DOHH2 (cell line): ENCODE measurements at regions not wholly inside any gene's neighbourhood (a gene's known extent, or its start where the extent isn't known, plus 50 kb on each side); places are given as distances from the start of the nearest gene placed in this dataset.

ENCODE experiments used
- EZH2phosphoT487 ChIP-seq: fragments of 200-600 bp; sonication (generic); IDR thresholded peaks from 2 replicates; pipeline ENCODE4 v1.6.1; 2017; ENCODE audit warnings: borderline replicate concordance, mild to moderate bottlenecking, antibody characterized with exemption, low read length, moderate library complexity, mixed read lengths
- TF ChIP-seq, protein P1 (sequence below): fragments of 200-600 bp; sonication (generic); IDR thresholded peaks from one replicate; pipeline ENCODE4 v1.5.1; 2014; ENCODE audit warnings: antibody characterized with exemption, mild to moderate bottlenecking, low read depth, low read length; ENCODE audit not compliant: poor library complexity, severe bottlenecking

DNA sequence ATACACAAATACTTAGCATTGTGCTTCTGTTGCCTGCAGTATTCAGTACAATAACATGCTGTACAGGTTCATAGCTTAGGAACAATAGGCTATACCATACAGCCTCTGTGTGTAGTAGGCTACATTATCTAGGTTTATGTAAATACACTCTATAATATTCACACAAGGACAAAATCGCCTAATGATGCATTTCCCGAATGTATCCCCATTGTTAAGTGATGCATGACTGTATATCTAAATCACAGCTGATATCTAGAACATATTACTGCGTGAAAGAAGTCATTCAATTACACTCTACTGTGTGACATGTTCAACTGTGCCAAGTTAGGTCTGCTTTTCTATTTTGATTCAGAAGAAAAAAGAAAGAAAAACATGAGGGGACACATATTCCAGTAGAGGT, 633.5 kb downstream of the RFPL4B start:
- TF ChIP-seq, protein P1, sequence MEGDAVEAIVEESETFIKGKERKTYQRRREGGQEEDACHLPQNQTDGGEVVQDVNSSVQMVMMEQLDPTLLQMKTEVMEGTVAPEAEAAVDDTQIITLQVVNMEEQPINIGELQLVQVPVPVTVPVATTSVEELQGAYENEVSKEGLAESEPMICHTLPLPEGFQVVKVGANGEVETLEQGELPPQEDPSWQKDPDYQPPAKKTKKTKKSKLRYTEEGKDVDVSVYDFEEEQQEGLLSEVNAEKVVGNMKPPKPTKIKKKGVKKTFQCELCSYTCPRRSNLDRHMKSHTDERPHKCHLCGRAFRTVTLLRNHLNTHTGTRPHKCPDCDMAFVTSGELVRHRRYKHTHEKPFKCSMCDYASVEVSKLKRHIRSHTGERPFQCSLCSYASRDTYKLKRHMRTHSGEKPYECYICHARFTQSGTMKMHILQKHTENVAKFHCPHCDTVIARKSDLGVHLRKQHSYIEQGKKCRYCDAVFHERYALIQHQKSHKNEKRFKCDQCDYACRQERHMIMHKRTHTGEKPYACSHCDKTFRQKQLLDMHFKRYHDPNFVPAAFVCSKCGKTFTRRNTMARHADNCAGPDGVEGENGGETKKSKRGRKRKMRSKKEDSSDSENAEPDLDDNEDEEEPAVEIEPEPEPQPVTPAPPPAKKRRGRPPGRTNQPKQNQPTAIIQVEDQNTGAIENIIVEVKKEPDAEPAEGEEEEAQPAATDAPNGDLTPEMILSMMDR: no peak
- no peak for TF ChIP-seq EZH2phosphoT487
